HEK293 (cell line): ENCODE measurements at regions not wholly inside any gene's neighbourhood (a gene's known extent, or its start where the extent isn't known, plus 50 kb on each side); places are given as distances from the start of the nearest gene placed in this dataset.
"Not testable (repeated sequence)": the region's sequence is repeated elsewhere in the genome, so short reads cannot be mapped to it uniquely, and the experiment has no call there.

Experiments
- ZNF18 ChIP-seq: fragments of 450-650 bp; formaldehyde crosslinking; IDR thresholded peaks from 2 replicates; pipeline ENCODE4 v1.5.1; 2016; ENCODE audit warnings: missing biosample characterization, missing genetic modification characterization
- ZNF404 ChIP-seq: fragments of 450-650 bp; formaldehyde crosslinking; IDR thresholded peaks from 2 replicates; pipeline ENCODE4 v1.5.1; 2017; ENCODE audit warnings: missing biosample characterization, missing genetic modification characterization

- not testable (repeated sequence) for TF ChIP-seq ZNF404, ZNF18 (tag by site-specific recombination)
Measured at GRCh38 chr17:30644713-30645112, 167.5 kb downstream of the GOSR1 start.
